Loucy (cell line): ENCODE measurements at regions not wholly inside any gene's neighbourhood (a gene's known extent, or its start where the extent isn't known, plus 50 kb on each side); places are given as distances from the start of the nearest gene placed in this dataset.

Experiments
- H2AFZ ChIP-seq: fragments of 200-600 bp; sonication (generic); 2 replicates; pipeline ENCODE4 v1.6.0; 2016; ENCODE audit warnings: antibody characterized with exemption, mild to moderate bottlenecking, low read length, moderate library complexity
- H3F3A ChIP-seq: fragments of 200-600 bp; 2 replicates; pipeline ENCODE4 v1.6.0; 2016; ENCODE audit warnings: antibody characterized with exemption, low read depth, mild to moderate bottlenecking
- H3K27me3 ChIP-seq: fragments of 200-600 bp; sonication (generic); 2 replicates; pipeline ENCODE4 v1.6.1; 2014; ENCODE audit warnings: low read length, mild to moderate bottlenecking; ENCODE audit not compliant: insufficient read depth, poor library complexity, severe bottlenecking
- H3K36me3 ChIP-seq: fragments of 200-600 bp; sonication (generic); 2 replicates; pipeline ENCODE4 v1.6.1; 2016; ENCODE audit warnings: low read length; ENCODE audit not compliant: insufficient read depth
- H3K4me1 ChIP-seq: fragments of 200-600 bp; sonication (generic); 2 replicates; pipeline ENCODE4 v1.5.1; 2014; ENCODE audit warnings: low read length, mild to moderate bottlenecking; ENCODE audit not compliant: insufficient read depth, poor library complexity, severe bottlenecking
- H3K4me2 ChIP-seq: fragments of 200-600 bp; sonication (generic); 2 replicates; pipeline ENCODE4 v1.6.0; 2014; ENCODE audit warnings: antibody characterized with exemption, low read length, low read depth, mild to moderate bottlenecking; ENCODE audit not compliant: poor library complexity, severe bottlenecking
- H3K4me3 ChIP-seq: fragments of 200-600 bp; sonication (generic); 2 replicates; pipeline ENCODE4 v1.5.1; 2014; ENCODE audit warnings: low read length, mild to moderate bottlenecking, mixed read lengths; ENCODE audit not compliant: poor library complexity, severe bottlenecking
- H3K79me2 ChIP-seq: fragments of 200-600 bp; sonication (generic); 2 replicates; pipeline ENCODE4 v1.6.1; 2014; ENCODE audit warnings: low read length; ENCODE audit not compliant: insufficient read depth
- H3K9ac ChIP-seq: fragments of 200-600 bp; sonication (generic); 2 replicates; pipeline ENCODE4 v1.6.0; 2014; ENCODE audit warnings: mild to moderate bottlenecking, low read depth, low read length, moderate library complexity; ENCODE audit not compliant: poor library complexity, severe bottlenecking
- H3K9me2 ChIP-seq: fragments of 200-600 bp; sonication (generic); replicated peaks from 2 replicates; pipeline ENCODE4 v1.6.1; 2016; ENCODE audit warnings: low read depth, low read length, mixed read lengths
- H3K9me3 ChIP-seq: fragments of 200-600 bp; sonication (generic); 2 replicates; pipeline ENCODE4 v1.6.1; 2014; ENCODE audit warnings: mild to moderate bottlenecking, antibody characterized with exemption, low read length, low read depth; ENCODE audit not compliant: insufficient read depth
- H4K20me1 ChIP-seq: fragments of 200-600 bp; sonication (generic); 2 replicates; pipeline ENCODE4 v1.6.0; 2014; ENCODE audit warnings: antibody characterized with exemption, low read length, mild to moderate bottlenecking; ENCODE audit not compliant: insufficient read depth, poor library complexity, severe bottlenecking
- EZH2phosphoT487 ChIP-seq: fragments of 200-600 bp; IDR thresholded peaks from 2 replicates; pipeline ENCODE4 v1.6.1; 2018; ENCODE audit warnings: antibody characterized with exemption, mild to moderate bottlenecking, moderate library complexity, borderline replicate concordance
- TF ChIP-seq, protein P1 (sequence below): fragments of 200-600 bp; sonication (generic); conservative IDR thresholded peaks from 2 replicates; pipeline ENCODE4 v1.5.1; 2014; ENCODE audit warnings: mild to moderate bottlenecking, antibody characterized with exemption, low read length

DNA sequence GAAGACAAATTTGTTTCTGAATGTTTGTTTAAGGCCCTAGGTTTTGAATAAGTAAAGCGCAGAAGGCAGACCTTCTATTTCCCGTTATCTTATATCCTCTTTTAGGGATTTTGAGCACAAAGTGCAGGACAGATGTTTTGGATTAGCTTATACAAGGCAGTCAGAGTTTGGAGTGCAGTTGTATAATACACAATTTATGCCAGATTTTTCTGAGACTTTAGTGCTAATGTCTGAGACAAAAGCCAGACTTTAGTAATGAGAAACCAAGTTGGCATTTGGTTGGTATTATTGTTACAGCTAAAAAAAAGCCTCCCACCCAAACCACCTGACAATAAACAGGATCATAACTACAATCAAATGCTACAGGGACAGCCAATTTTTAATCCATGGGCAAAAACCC, 309.9 kb upstream of the SATB1 start:
- no peak overlapping the region for H3K4me3 ChIP-seq
- no peak overlapping the region for H3K4me2 ChIP-seq
- no peak overlapping the region for H3K9ac ChIP-seq
- no peaks in the 10 kb centered on the region for H3K36me3 ChIP-seq
- no peaks in the 10 kb centered on the region for H3K9me2 ChIP-seq
- no peaks in the 10 kb centered on the region for H3F3A ChIP-seq
- H3K27me3 ChIP-seq = no peaks in the 10 kb centered on the region
- no peaks in the 10 kb centered on the region for H3K9me3 ChIP-seq
- no peak overlapping the region for H2AFZ ChIP-seq
- no peaks in the 10 kb centered on the region for H4K20me1 ChIP-seq
- TF ChIP-seq EZH2phosphoT487 = no peak
- TF ChIP-seq, protein P1, sequence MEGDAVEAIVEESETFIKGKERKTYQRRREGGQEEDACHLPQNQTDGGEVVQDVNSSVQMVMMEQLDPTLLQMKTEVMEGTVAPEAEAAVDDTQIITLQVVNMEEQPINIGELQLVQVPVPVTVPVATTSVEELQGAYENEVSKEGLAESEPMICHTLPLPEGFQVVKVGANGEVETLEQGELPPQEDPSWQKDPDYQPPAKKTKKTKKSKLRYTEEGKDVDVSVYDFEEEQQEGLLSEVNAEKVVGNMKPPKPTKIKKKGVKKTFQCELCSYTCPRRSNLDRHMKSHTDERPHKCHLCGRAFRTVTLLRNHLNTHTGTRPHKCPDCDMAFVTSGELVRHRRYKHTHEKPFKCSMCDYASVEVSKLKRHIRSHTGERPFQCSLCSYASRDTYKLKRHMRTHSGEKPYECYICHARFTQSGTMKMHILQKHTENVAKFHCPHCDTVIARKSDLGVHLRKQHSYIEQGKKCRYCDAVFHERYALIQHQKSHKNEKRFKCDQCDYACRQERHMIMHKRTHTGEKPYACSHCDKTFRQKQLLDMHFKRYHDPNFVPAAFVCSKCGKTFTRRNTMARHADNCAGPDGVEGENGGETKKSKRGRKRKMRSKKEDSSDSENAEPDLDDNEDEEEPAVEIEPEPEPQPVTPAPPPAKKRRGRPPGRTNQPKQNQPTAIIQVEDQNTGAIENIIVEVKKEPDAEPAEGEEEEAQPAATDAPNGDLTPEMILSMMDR = no peak
- H3K79me2 ChIP-seq = no peaks in the 10 kb centered on the region
- H3K4me1 ChIP-seq = peaks cover 8% of the 10 kb centered on the region

DNA sequence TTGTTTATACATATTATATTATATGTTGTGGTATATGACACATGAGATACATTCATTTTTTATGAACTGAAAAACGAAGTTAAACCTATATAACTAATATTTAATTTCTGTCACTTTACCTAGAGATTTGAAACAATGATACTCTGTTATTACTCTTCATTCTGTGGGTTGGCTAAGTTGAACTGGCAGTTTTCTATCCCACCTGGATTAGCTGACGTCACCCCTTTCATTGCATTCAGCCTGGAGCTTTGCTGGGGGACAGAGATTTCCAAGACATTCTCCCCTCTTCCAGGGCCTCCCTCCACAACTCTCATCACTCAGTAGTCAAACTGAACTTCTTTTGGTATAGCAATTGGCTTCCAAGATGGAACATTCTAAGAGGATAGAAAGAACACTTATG, 309.2 kb upstream of the SATB1 start:
- H2AFZ ChIP-seq = no peak overlapping the region
- no peaks in the 10 kb centered on the region for H3K79me2 ChIP-seq

DNA sequence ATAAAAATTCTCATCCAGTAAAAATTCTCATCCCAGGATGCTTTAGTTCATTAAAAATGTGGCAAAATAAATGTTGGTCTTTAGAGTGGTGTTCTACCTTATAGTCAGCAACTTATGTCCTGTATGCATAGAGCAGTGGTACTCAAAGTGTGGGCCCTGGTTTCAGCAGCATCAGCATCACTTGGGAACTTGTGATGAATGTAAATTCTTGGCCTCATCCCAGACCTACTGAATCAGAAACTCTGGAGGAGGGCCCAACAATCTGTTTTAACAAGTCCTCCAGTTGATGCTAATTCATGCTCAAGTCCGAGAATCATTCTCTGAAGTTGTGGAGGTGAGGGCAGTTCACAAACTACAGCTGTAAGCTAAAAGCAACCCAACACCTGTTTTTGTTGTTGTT, 307.3 kb upstream of the SATB1 start:
- H3K9me2 ChIP-seq = no peaks in the 10 kb centered on the region
- H2AFZ ChIP-seq = no peak overlapping the region
- H3K27me3 ChIP-seq = no peaks in the 10 kb centered on the region
- H3K79me2 ChIP-seq = no peaks in the 10 kb centered on the region
- H3K4me1 ChIP-seq = peaks cover 17% of the 10 kb centered on the region
- H3K9me3 ChIP-seq = no peaks in the 10 kb centered on the region
- no peak overlapping the region for H3K9ac ChIP-seq
- H3K4me2 ChIP-seq = no peak overlapping the region
- no peak overlapping the region for H3K4me3 ChIP-seq
- no peaks in the 10 kb centered on the region for H3F3A ChIP-seq
- no peaks in the 10 kb centered on the region for H4K20me1 ChIP-seq
- TF ChIP-seq EZH2phosphoT487 = no peak
- TF ChIP-seq, protein P1 = no peak
- no peaks in the 10 kb centered on the region for H3K36me3 ChIP-seq

More for the DNA sequence above, 309.2 kb upstream of the SATB1 start:
- no peaks in the 10 kb centered on the region for H3K27me3 ChIP-seq
- no peaks in the 10 kb centered on the region for H3K9me3 ChIP-seq
- no peaks in the 10 kb centered on the region for H4K20me1 ChIP-seq
- no peaks in the 10 kb centered on the region for H3K36me3 ChIP-seq
- peaks cover 15% of the 10 kb centered on the region for H3K4me1 ChIP-seq
- no peak overlapping the region for H3K4me3 ChIP-seq
- no peak overlapping the region for H3K9ac ChIP-seq
- no peaks in the 10 kb centered on the region for H3F3A ChIP-seq
- no peak overlapping the region for H3K4me2 ChIP-seq
- TF ChIP-seq, protein P1 = no peak
- no peak for TF ChIP-seq EZH2phosphoT487
- H3K9me2 ChIP-seq = no peaks in the 10 kb centered on the region
